SU-DHL-6 (cell line): ENCODE measurements at regions not wholly inside any gene's neighbourhood (a gene's known extent, or its start where the extent isn't known, plus 50 kb on each side); places are given as distances from the start of the nearest gene placed in this dataset.

Experiments used
- H2AFZ ChIP-seq: fragments of 200-600 bp; sonication (generic); 2 replicates; pipeline ENCODE4 v1.6.1; 2014; ENCODE audit warnings: low read depth, mild to moderate bottlenecking, moderate library complexity, mixed read lengths, antibody characterized with exemption, low read length; ENCODE audit not compliant: severe bottlenecking
- H3F3A ChIP-seq: fragments of 200-600 bp; shearing (Covaris generic); 2 replicates; pipeline ENCODE4 v1.6.0; 2016; ENCODE audit warnings: antibody characterized with exemption, mild to moderate bottlenecking; ENCODE audit not compliant: insufficient read depth
- H3K27ac ChIP-seq: fragments of 200-600 bp; sonication (generic); 2 replicates; pipeline ENCODE4 v1.5.1; 2016; ENCODE audit warnings: low read depth, mild to moderate bottlenecking, low read length, moderate library complexity, mixed read lengths
- H3K27me3 ChIP-seq: fragments of 200-600 bp; sonication (generic), shearing (Covaris generic); 2 replicates; pipeline ENCODE4 v1.6.0; 2014; ENCODE audit warnings: mild to moderate bottlenecking, low read length
- H3K36me3 ChIP-seq: fragments of 200-600 bp; sonication (generic); 2 replicates; pipeline ENCODE4 v1.6.1; 2014; ENCODE audit warnings: mild to moderate bottlenecking, low read length, mixed read lengths
- H3K4me2 ChIP-seq: fragments of 300-600, 200-600 bp; shearing (Covaris generic), sonication (generic); 2 replicates; pipeline ENCODE4 v1.6.0; 2014; ENCODE audit warnings: low read length, low read depth, mild to moderate bottlenecking; ENCODE audit not compliant: poor library complexity, severe bottlenecking
- H3K4me3 ChIP-seq: fragments of 200-600 bp; sonication (generic); 2 replicates; pipeline ENCODE4 v1.5.1; 2014; ENCODE audit warnings: antibody characterized with exemption, low read length, mild to moderate bottlenecking, mixed read lengths; ENCODE audit not compliant: insufficient read depth, poor library complexity, severe bottlenecking
- H3K79me2 ChIP-seq: fragments of 200-600 bp; sonication (generic); 2 replicates; pipeline ENCODE4 v1.6.1; 2014; ENCODE audit warnings: mild to moderate bottlenecking, low read length, moderate library complexity; ENCODE audit not compliant: insufficient read depth
- H3K9ac ChIP-seq: fragments of 200-600 bp; sonication (generic); 2 replicates; pipeline ENCODE4 v1.7.0; 2014; ENCODE audit warnings: mild to moderate bottlenecking, low read length
- H3K9me2 ChIP-seq: fragments of 200-600 bp; sonication (generic); replicated peaks from 2 replicates; pipeline ENCODE4 v1.6.1; 2014; ENCODE audit warnings: low read length; ENCODE audit not compliant: insufficient read depth
- H3K9me3 ChIP-seq: fragments of 200-600 bp; sonication (generic); 2 replicates; pipeline ENCODE4 v1.6.1; 2014; ENCODE audit warnings: low read length, mixed read lengths; ENCODE audit not compliant: insufficient read depth
- H4K20me1 ChIP-seq: fragments of 200-600 bp; sonication (generic); 2 replicates; pipeline ENCODE4 v1.6.1; 2014; ENCODE audit warnings: low read depth, mild to moderate bottlenecking, antibody characterized with exemption, low read length, moderate library complexity, mixed read lengths
- CTCF ChIP-seq: fragments of 200-600 bp; sonication (generic); IDR thresholded peaks from one replicate; pipeline ENCODE4 v1.5.1; 2017; ENCODE audit warnings: antibody characterized with exemption, mild to moderate bottlenecking, low read length, moderate library complexity; ENCODE audit not compliant: insufficient read depth, poor library complexity, severe bottlenecking
- EZH2phosphoT487 ChIP-seq: fragments of 200-600 bp; sonication (generic), shearing (Covaris generic); conservative IDR thresholded peaks from 2 replicates; pipeline ENCODE4 v1.6.1; 2018; ENCODE audit warnings: mild to moderate bottlenecking, antibody characterized with exemption, low read length, moderate library complexity, mixed read lengths

GRCh38 chr12:84272324-84272723 is 640.3 kb downstream of the SLC6A15 start:
- Histone ChIP-seq H3K79me2 (no peaks in the 10 kb centered on the region), H3K9ac (no peak overlapping the region), H3K36me3 (no peaks in the 10 kb centered on the region), H2AFZ (no peak overlapping the region), H3K9me2 (no peaks in the 10 kb centered on the region), H3K27ac (no peak overlapping the region), H3K4me2 (no peak overlapping the region), H3K27me3 (no peaks in the 10 kb centered on the region), H3K9me3 (no peaks in the 10 kb centered on the region), H4K20me1 (no peaks in the 10 kb centered on the region), H3F3A (no peaks in the 10 kb centered on the region), H3K4me3 (no peak overlapping the region)
- TF ChIP-seq EZH2phosphoT487 (no peak), CTCF (no peak)

DNA sequence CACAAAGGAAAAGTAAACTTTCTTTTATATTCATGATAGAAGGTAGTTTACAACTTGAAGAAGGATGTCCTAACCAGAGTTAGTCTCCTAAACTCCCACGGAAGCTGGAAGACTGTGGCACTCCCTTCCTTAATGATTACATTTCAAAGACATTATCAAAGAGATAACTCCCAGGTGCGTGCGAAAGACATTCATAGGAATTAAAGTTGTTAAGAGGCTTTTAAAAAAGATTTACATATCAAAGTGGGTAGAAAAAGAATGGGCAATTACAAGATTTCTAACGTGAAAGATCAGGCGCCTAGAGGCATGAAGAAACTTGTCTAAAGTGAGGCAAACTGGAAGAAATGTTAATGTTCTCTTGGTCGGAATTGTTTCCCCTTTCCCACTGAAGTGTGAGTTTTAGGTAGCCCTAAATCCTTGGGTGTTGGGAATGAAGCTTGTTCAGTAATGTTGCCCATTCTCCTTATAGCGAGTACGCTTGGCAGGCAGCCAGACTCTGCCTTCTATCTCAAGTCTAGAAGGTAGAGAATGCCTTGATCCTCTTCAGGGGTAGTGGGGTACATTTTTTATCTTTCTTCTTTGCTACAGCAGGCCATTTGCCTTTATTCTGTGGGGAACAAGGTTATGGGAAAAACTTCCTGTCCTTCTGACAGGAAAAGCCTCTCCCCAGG is 642.0 kb downstream of the SLC6A15 start:
- Histone ChIP-seq H3K27me3 (no peaks in the 10 kb centered on the region), H3F3A (no peaks in the 10 kb centered on the region), H3K36me3 (no peaks in the 10 kb centered on the region), H3K4me3 (no peak overlapping the region), H2AFZ (no peak overlapping the region), H3K27ac (no peak overlapping the region), H4K20me1 (no peaks in the 10 kb centered on the region), H3K79me2 (no peaks in the 10 kb centered on the region), H3K4me2 (no peak overlapping the region), H3K9me3 (no peaks in the 10 kb centered on the region), H3K9me2 (no peaks in the 10 kb centered on the region), H3K9ac (no peak overlapping the region)
- TF ChIP-seq EZH2phosphoT487 (no peak), CTCF (no peak)

- Histone ChIP-seq H3K27me3 (no peaks in the 10 kb centered on the region), H3K9ac (no peak overlapping the region), H3K4me3 (no peak overlapping the region), H2AFZ (no peak overlapping the region), H3K9me3 (peaks cover 8% of the 10 kb centered on the region; the same call in 1 of the 2 replicates), H3K9me2 (no peaks in the 10 kb centered on the region), H4K20me1 (no peaks in the 10 kb centered on the region), H3F3A (no peaks in the 10 kb centered on the region), H3K36me3 (no peaks in the 10 kb centered on the region), H3K4me2 (no peak overlapping the region), H3K27ac (no peak overlapping the region), H3K79me2 (no peaks in the 10 kb centered on the region)
- TF ChIP-seq CTCF = no peak
- TF ChIP-seq EZH2phosphoT487 = no peak
These were observed 664.7 kb downstream of the SLC6A15 start for GRCh38 chr12:84247931-84248330.

- TF ChIP-seq EZH2phosphoT487 (no peak), CTCF (no peak)
- Histone ChIP-seq H3K79me2 (no peaks in the 10 kb centered on the region), H3F3A (no peaks in the 10 kb centered on the region), H4K20me1 (no peaks in the 10 kb centered on the region), H3K36me3 (no peaks in the 10 kb centered on the region), H2AFZ (no peak overlapping the region), H3K9me3 (peaks cover 8% of the 10 kb centered on the region; the same call in 1 of the 2 replicates), H3K4me2 (no peak overlapping the region), H3K27me3 (no peaks in the 10 kb centered on the region), H3K9me2 (no peaks in the 10 kb centered on the region), H3K4me3 (no peak overlapping the region), H3K27ac (no peak overlapping the region), H3K9ac (no peak overlapping the region)
These were observed 668.9 kb downstream of the SLC6A15 start for GRCh38 chr12:84243686-84244085.
